ENCODE measurements at regions not wholly inside any gene's neighbourhood (a gene's known extent, or its start where the extent isn't known, plus 50 kb on each side); places are given as distances from the start of the nearest gene placed in this dataset.
"Not testable (repeated sequence)": the region's sequence is repeated elsewhere in the genome, so short reads cannot be mapped to it uniquely, and the experiment has no call there.

- ATAC-seq (no peak), DNase-seq (no peak)
- H3K36me3 ChIP-seq (ENCODE audit: insufficient read depth in 1 of 2, low read depth in 1 of 2): no peaks in the 10 kb centered on the region
- H3K27me3 ChIP-seq (ENCODE audit: insufficient read depth in 3 of 3, low read length in 2 of 3): no peaks in the 10 kb centered on the region
- TF ChIP-seq CTCF (IDR thresholded peaks at IDR 0.05): no peak
- no peak overlapping the region for H3K27ac ChIP-seq
- H3K4me1 ChIP-seq: no peaks in the 10 kb centered on the region
- no peaks in the 10 kb centered on the region for H3K9me3 ChIP-seq
- no peak overlapping the region for H3K4me3 ChIP-seq
- 66 to 78% (median 72%) methylated on average over 1 of the region's 1 CpG for WGBS, 3 donors
- intact Hi-C loops (cut with DNase I): no loop called here
These were observed 92.3 kb upstream of the TFPI start for GRCh38 chr2:187646556-187646955.

- intact Hi-C loops (cut with DNase I): no loop called here
- WGBS, 3 donors: 46 to 51% (median 49%) methylated on average over 4 of the region's 4 CpGs
- DNase-seq: no peak
These were observed 100.3 kb upstream of the TFPI start for GRCh38 chr2:187654535-187654934.

GRCh38 chr2:187655001-187655400 is 100.8 kb upstream of the TFPI start:
- Histone ChIP-seq H3K4me3 (no peak overlapping the region), H3K36me3 (ENCODE audit: insufficient read depth in 1 of 2, low read depth in 1 of 2) (no peaks in the 10 kb centered on the region), H3K9me3 (no peaks in the 10 kb centered on the region), H3K27me3 (ENCODE audit: insufficient read depth in 3 of 3, low read length in 2 of 3) (no peaks in the 10 kb centered on the region), H3K27ac (no peak overlapping the region), H3K4me1 (no peaks in the 10 kb centered on the region)
- ATAC-seq (no peak), DNase-seq (no peak)
- 74 to 81% (median 78%) methylated on average over 8 to 9 of the region's 9 CpGs for WGBS, 3 donors
- no peak for TF ChIP-seq CTCF (IDR thresholded peaks at IDR 0.05)
- intact Hi-C loops (cut with DNase I): no loop called here

More at GRCh38 chr2:187654535-187654934, 100.3 kb upstream of the TFPI start:
- Histone ChIP-seq H3K36me3 (ENCODE audit: insufficient read depth in 1 of 2, low read depth in 1 of 2) (no peaks in the 10 kb centered on the region), H3K4me3 (no peak overlapping the region), H3K4me1 (no peaks in the 10 kb centered on the region), H3K27me3 (ENCODE audit: insufficient read depth in 3 of 3, low read length in 2 of 3) (no peaks in the 10 kb centered on the region), H3K27ac (no peak overlapping the region), H3K9me3 (no peaks in the 10 kb centered on the region)
- no peak for ATAC-seq
- TF ChIP-seq CTCF (IDR thresholded peaks at IDR 0.05): no peak

- ATAC-seq (no peak), DNase-seq (no peak)
- H3K36me3 ChIP-seq (ENCODE audit: insufficient read depth in 1 of 2, low read depth in 1 of 2): no peaks in the 10 kb centered on the region
- H3K4me1 ChIP-seq: no peaks in the 10 kb centered on the region
- no peaks in the 10 kb centered on the region for H3K9me3 ChIP-seq
- 73 to 84% (median 79%) methylated on average over 4 of the region's 4 CpGs for WGBS, 3 donors
- no peak for TF ChIP-seq CTCF (IDR thresholded peaks at IDR 0.05)
- no peaks in the 10 kb centered on the region for H3K27me3 ChIP-seq (ENCODE audit: insufficient read depth in 3 of 3, low read length in 2 of 3)
- no peak overlapping the region for H3K4me3 ChIP-seq
- H3K27ac ChIP-seq: no peak overlapping the region
- intact Hi-C loops (cut with DNase I): no loop called here
These were observed 101.9 kb upstream of the TFPI start for GRCh38 chr2:187656123-187656522.

GRCh38 chr2:187658952-187659525 is 104.8 kb upstream of the TFPI start:
- no peak for DNase-seq
- no peak for ATAC-seq
- WGBS, 3 donors: 33 to 41% (median 35%) methylated on average over 5 of the region's 5 CpGs

GRCh38 chr2:187676050-187676449 is 121.8 kb upstream of the TFPI start:
- intact Hi-C loops (cut with DNase I); ATAC-seq: not testable (repeated sequence)

More at GRCh38 chr2:187658952-187659525, 104.8 kb upstream of the TFPI start:
- no peaks in the 10 kb centered on the region for H3K9me3 ChIP-seq
- no peak overlapping the region for H3K27ac ChIP-seq
- no peak overlapping the region for H3K4me3 ChIP-seq
- TF ChIP-seq CTCF (IDR thresholded peaks at IDR 0.05): no peak
- H3K4me1 ChIP-seq: no peaks in the 10 kb centered on the region
- intact Hi-C loops (cut with DNase I): no loop called here
- no peaks in the 10 kb centered on the region for H3K36me3 ChIP-seq (ENCODE audit: insufficient read depth in 1 of 2, low read depth in 1 of 2)
- H3K27me3 ChIP-seq (ENCODE audit: insufficient read depth in 3 of 3, low read length in 2 of 3): no peaks in the 10 kb centered on the region

More at GRCh38 chr2:187676050-187676449, 121.8 kb upstream of the TFPI start:
- not testable (repeated sequence) for H3K36me3 ChIP-seq (ENCODE audit: insufficient read depth in 1 of 2, low read depth in 1 of 2); DNase-seq; H3K27me3 ChIP-seq (ENCODE audit: insufficient read depth in 3 of 3, low read length in 2 of 3); H3K4me1 ChIP-seq; H3K27ac ChIP-seq; H3K9me3 ChIP-seq; H3K4me3 ChIP-seq
- WGBS, 3 donors: 86 to 87% (median 87%) methylated on average over 2 of the region's 2 CpGs
